ENCODE measurements at regions not wholly inside any gene's neighbourhood (a gene's known extent, or its start where the extent isn't known, plus 50 kb on each side); places are given as distances from the start of the nearest gene placed in this dataset.

DNA sequence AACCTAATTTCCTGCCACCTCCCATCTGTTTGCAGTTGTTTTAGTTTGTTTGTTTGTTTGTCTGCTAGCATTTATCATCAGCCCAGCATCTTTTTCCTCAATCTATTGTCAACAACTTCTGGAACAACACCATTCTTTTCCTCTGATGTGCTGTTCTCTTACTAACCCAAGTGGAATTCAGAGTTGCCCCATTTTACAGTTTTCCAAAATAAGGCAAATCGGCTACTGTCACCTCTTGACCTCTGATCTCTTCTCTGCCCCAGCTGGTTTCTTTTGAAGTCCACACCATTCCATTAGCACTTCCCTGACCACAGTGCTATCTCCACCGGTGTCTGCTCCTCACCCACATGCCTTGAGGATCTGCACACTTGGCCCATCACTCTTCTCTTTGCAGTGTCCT, 102.4 kb downstream of the EFNB2 start:
- DNase-seq (ENCODE audit: low read depth) = no peak

- DNase-seq (ENCODE audit: low read depth) = no peak
Measured at GRCh38 chr13:106432636-106433035, 102.8 kb downstream of the EFNB2 start.

GRCh38 chr13:106426909-106427308, 108.6 kb downstream of the EFNB2 start:
- DNase-seq (ENCODE audit: low read depth) = no peak

GRCh38 chr13:106425661-106426060, 109.8 kb downstream of the EFNB2 start:
- DNase-seq (ENCODE audit: low read depth) = no peak

- no peak for DNase-seq (ENCODE audit: low read depth)
Measured at GRCh38 chr13:106424805-106425204, 110.7 kb downstream of the EFNB2 start.

GRCh38 chr13:106423530-106423929, 111.9 kb downstream of the EFNB2 start:
- no peak for DNase-seq (ENCODE audit: low read depth)

- no peak for DNase-seq (ENCODE audit: low read depth)
Measured at GRCh38 chr13:106418556-106418955, 116.9 kb downstream of the EFNB2 start.

- no peak for DNase-seq (ENCODE audit: low read depth)
Measured at GRCh38 chr13:106417467-106418110, 117.9 kb downstream of the EFNB2 start.

- DNase-seq (ENCODE audit: low read depth) = no peak
Measured at GRCh38 chr13:106416645-106417044, 118.8 kb downstream of the EFNB2 start.

DNA sequence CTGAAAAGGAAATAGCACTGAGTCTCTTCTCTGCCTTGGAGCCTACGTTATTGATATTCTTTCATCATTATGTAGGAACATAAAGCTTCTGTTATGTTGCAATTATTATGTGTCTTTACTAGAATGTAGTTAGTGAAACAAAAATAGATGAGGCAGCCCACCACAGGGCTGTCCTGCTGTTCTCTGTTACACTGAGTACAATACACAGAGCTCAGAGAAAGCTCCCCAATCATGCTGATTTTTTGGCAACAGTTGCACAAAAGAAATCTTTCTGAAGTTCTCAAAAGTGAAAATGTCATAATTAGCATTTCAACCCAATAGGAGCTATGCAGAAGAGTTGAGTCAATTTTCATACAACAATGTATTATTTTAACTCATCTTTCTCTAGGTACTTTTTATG, 119.5 kb downstream of the EFNB2 start:
- no peak for DNase-seq (ENCODE audit: low read depth)

DNA sequence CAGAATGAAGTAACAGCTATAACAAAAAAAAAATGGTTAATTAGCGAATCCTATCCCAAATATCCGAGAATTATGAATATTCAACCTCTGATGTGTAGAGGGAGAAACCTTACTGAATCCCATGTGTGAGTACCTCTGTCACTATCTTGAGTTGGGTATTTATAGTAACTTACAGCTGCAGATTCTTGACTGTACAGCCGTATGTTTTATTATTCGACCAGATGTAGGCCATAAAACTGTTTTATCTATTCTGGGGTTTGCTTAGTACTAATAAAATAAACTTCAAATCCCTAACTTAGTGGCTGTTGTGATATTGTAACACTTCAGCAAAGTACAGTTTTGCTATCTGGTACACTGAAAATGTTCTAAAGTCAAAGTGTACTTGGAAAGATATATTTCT, 120.0 kb downstream of the EFNB2 start:
- DNase-seq (ENCODE audit: low read depth) = no peak

DNA sequence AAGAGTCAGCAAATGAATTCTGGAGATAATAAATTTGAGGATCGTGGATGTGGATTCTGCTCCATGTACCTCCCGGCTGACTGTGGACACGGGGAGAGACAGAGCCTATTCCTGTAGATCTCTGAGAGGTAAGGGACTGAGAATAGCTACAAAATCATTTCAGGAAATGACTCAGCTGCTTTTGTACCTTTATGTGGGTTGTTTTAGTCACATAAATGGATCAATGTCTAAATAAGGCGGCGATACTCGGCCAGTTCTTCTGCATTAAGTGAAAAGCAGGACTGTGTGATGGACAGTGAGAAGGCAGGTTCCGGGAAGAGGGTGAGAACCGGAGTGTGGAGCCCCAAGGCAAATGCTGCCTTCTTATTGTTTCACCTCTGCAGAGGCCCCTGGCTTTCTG, 128.1 kb downstream of the EFNB2 start:
- DNase-seq (ENCODE audit: low read depth) = no peak

DNA sequence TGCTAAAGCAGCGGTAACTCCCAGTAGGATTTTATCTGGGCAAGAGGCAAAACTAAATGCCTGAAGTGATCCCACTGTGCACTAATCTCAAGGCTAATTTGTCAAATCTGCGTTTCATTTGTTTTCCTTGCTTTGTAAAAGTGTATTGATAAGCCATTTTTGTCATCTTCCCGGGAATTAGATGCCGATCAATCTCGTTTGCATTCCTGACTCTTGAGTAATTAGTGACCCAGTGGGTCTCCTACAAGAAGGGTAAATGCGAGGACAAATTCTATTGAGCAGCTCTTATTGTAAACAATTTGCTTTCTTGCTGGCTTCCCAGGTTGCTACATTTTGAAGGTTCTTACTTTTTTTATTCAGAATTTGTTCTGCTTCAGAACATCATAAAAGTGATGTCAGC, 129.7 kb downstream of the EFNB2 start:
- no peak for DNase-seq (ENCODE audit: low read depth)

DNA sequence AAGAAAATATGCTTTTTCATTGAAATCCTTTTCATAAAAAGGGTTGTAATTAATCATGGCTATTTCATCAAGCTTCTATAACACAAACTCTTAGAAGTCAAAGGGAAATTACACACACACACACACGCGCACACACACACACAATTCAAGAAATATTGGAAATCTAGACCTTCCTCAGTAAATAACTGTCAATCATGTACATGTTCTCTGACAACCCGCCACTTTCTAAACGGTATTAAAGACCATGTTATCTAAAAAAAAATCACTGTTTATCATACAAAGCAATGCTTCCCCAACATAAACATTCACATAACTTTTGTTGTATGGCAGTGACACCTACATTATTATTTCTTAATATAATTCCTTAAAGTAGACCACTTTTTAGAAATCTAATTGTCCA, 132.2 kb downstream of the EFNB2 start:
- no peak for DNase-seq (ENCODE audit: low read depth)

DNA sequence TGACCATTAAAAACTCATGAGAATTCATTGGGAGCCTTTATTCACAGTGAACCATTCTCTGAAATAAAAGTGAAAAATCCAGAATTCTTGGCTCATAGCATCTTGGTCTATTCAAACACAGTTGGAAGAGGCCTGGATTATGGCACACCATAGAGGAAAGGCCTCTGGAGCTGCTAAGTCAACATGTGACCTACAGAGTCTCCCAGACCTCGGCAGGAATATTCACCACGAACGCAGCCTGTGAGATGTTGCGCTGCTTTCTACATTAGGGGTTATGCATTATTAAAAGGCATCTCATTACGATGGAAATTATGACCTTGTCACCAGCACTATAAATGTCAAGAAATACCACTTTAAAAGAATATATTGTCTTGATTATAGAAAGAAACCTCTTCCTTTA, 132.6 kb downstream of the EFNB2 start:
- no peak for DNase-seq (ENCODE audit: low read depth)

DNA sequence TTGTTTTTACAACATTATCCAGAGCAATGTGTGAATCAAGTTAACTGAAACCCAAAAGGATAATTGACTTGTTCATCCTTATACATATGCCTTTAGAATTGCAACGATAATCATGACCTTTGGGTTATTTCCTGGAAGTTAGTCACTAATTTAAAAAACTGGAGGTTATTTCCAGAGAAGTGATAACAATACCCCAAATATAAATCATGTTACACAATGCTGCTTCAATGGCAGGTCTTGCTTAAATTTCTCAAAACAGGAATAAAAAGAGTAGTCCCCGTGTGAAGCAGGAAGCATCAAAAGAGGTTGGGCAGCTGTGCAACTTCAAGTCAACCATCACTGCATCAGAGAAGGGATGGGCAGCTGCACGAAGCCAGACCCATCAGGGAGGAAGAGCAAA, 134.4 kb downstream of the EFNB2 start:
- no peak for DNase-seq (ENCODE audit: low read depth)

- no peak for DNase-seq (ENCODE audit: low read depth)
Measured at GRCh38 chr13:106400289-106400688, 135.2 kb downstream of the EFNB2 start.

GRCh38 chr13:106398289-106398688, 137.2 kb downstream of the EFNB2 start:
- no peak for DNase-seq (ENCODE audit: low read depth)

- no peak for DNase-seq (ENCODE audit: low read depth)
Measured at GRCh38 chr13:106393776-106394175, 141.7 kb downstream of the EFNB2 start.

- DNase-seq (ENCODE audit: low read depth) = no peak
Measured at GRCh38 chr13:106391681-106392080, 143.8 kb downstream of the EFNB2 start.

GRCh38 chr13:106391271-106391670, 144.2 kb downstream of the EFNB2 start:
- no peak for DNase-seq (ENCODE audit: low read depth)

DNA sequence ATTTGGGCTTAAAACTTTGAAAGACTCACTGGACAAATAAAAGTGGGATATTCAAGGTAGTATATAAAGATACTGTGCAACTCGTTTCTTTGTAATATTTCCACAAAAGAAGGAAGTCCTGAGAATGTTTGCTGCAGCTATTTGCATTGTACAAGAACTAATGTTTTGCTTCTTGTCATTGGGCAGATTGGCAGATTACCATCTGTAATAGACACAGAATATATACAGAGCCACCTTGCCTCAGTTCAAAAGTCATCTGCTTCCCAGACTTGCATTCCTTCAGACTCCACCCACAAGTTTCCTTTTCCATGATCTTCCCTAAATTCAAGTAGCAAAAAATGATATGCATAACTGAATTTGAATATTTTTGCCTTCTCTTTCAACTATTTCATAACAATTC, 145.1 kb downstream of the EFNB2 start:
- no peak for DNase-seq (ENCODE audit: low read depth)

DNA sequence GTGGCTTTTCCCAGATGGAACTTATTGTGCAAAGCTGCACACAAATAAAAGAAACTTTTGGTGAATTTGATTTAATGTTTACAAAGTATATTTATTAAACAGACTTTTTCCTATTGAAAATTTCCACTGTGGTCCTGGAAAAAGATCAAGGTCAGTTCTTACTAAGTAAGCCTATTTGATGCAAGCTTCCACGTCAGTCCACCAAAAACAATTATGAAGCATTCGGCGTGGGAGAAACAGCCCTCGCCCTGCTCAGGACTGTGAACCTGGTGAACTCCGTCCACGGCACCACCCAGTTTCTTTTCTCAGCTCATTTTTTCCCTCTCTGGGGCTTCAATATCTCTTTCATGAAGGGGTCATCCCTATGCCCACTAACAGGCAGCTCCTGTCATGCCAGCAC, 149.8 kb downstream of the EFNB2 start:
- no peak for DNase-seq (ENCODE audit: low read depth)

DNA sequence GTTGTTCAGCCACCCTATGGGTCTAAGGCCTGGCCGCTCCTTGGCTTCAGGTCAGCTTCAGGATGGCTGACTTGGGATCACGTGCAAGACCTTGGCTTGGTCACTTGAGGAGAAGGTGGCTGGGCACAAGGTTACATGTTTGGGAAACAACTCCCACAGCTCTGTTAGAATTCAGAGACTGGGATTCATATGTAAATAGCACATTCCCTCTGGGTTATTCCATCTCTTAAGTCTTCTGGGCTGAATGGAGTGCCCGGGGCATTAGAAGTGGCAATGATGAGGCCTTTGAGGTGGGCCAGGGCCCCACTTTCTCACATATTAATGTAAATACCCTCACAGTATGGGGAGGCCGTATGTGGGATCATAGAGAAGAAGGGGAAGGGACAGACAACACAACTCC, 150.9 kb downstream of the EFNB2 start:
- no peak for DNase-seq (ENCODE audit: low read depth)

GRCh38 chr13:106383791-106384190, 151.7 kb downstream of the EFNB2 start:
- DNase-seq (ENCODE audit: low read depth) = no peak

All from stimulated activated CD4-positive, alpha-beta T cell treated with anti-CD3 and anti-CD28 coated beads, Interleukin-2, amount 100 ng/mL, for 4 hours (primary cell).